Thyroid gland (tissue), 4 donors: ENCODE measurements at regions not wholly inside any gene's neighbourhood (a gene's known extent, or its start where the extent isn't known, plus 50 kb on each side); places are given as distances from the start of the nearest gene placed in this dataset.

ENCODE experiments used
- POLR2A ChIP-seq, 2 donors: fragments of 450-650 bp; IDR thresholded peaks; one replicate each; pipeline ENCODE4 v1.6.1; 2017; ENCODE audit warnings: antibody characterized with exemption in 2 of 2, mild to moderate bottlenecking in 2 of 2, moderate library complexity in 1 of 2
- TF ChIP-seq, protein P1 (sequence below), 6 experiments: fragments of 200-600 bp in 3 of 6; fragments of 450-650 bp in 3 of 6; sonication (generic) in 3 of 6; IDR thresholded peaks; one replicate each; pipeline ENCODE4 v1.5.1; 2016 to 2019; ENCODE audit warnings: antibody characterized with exemption in 6 of 6, mild to moderate bottlenecking in 2 of 6, inconsistent platforms in 1 of 6, moderate library complexity in 1 of 6

DNA sequence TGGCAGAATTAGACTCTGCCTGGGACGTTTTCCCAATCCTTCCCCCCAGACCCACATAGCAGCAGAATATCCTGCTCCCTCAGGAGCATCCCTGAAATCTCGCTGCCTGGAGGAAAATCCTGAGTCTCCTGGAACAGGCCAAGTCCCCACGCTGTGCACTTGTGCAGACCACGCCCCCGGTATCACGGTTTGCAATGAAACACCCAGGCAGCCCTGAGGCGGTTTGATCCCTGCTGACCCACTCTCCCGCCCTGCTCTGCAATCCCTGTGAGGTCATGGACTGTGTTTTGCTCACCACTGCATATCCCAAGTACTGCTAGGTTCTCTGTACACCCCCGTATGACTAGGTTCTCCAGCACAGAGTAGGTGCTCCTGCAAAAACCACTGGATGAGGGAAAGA lies 411.8 kb upstream of the MGMT start:
- TF ChIP-seq, protein P1, sequence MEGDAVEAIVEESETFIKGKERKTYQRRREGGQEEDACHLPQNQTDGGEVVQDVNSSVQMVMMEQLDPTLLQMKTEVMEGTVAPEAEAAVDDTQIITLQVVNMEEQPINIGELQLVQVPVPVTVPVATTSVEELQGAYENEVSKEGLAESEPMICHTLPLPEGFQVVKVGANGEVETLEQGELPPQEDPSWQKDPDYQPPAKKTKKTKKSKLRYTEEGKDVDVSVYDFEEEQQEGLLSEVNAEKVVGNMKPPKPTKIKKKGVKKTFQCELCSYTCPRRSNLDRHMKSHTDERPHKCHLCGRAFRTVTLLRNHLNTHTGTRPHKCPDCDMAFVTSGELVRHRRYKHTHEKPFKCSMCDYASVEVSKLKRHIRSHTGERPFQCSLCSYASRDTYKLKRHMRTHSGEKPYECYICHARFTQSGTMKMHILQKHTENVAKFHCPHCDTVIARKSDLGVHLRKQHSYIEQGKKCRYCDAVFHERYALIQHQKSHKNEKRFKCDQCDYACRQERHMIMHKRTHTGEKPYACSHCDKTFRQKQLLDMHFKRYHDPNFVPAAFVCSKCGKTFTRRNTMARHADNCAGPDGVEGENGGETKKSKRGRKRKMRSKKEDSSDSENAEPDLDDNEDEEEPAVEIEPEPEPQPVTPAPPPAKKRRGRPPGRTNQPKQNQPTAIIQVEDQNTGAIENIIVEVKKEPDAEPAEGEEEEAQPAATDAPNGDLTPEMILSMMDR (IDR thresholded peaks at IDR 0.05): no peak
- no peak for TF ChIP-seq POLR2A (IDR thresholded peaks at IDR 0.05)
